Activated T-cell treated with anti-CD3 and anti-CD28 coated beads, Interleukin-2, amount 50 U/mL, for 4 hours (primary cell): ENCODE measurements at regions not wholly inside any gene's neighbourhood (a gene's known extent, or its start where the extent isn't known, plus 50 kb on each side); places are given as distances from the start of the nearest gene placed in this dataset.
"Not testable (repeated sequence)": the region's sequence is repeated elsewhere in the genome, so short reads cannot be mapped to it uniquely, and the experiment has no call there.

Experiments
- ATAC-seq, 2 donors: fragments of 200-7000 bp; cut with Tn5 transposase; one replicate each; pipeline ENCODE4 v1.10.0; 2021
- DNase-seq: peaks from one replicate; pipeline ENCODE4 v3.0.0-alpha.2; 2020
- H3K27me3 Mint-ChIP-seq: one replicate; pipeline ENCODE4 v1.8.0; 2021; ENCODE audit warnings: low read depth, mixed read lengths
- H3K36me3 Mint-ChIP-seq: one replicate; pipeline ENCODE4 v1.8.0; 2022; ENCODE audit warnings: mixed read lengths; ENCODE audit not compliant: insufficient read depth
- H3K4me1 Mint-ChIP-seq: one replicate; pipeline ENCODE4 v1.8.0; 2021; ENCODE audit warnings: low read depth, mixed read lengths
- H3K4me3 Mint-ChIP-seq: one replicate; pipeline ENCODE4 v1.8.0; 2021; ENCODE audit warnings: mild to moderate bottlenecking, moderate library complexity, mixed read lengths
- H3K9me3 Mint-ChIP-seq: one replicate; pipeline ENCODE4 v1.8.0; 2021; ENCODE audit warnings: mixed read lengths

DNA sequence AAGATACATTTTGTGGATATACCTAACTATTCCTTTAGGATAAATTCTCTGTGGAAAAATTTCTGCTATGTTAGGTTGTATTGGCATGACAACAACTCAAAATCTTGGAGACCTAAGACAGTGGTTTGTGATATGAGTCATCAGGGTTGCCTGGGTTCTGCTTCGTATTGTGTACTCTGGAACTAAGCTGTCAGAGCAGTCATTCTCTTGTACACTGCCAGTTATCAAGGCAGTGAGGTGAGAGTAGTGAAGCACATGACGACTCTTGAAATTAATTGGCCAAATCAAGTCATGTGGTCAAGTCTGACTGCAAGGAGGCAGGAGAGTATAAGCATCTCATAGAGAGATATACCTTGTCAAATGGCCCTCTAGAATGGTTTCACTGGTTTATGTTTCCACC is 104.4 kb downstream of the FANCF start:
- no peaks in the 10 kb centered on the region for H3K36me3 Mint-ChIP-seq
- H3K4me3 Mint-ChIP-seq: no peak overlapping the region
- no peaks in the 10 kb centered on the region for H3K27me3 Mint-ChIP-seq
- DNase-seq (no peak), ATAC-seq (peak; percentile 21 to 37)
- H3K4me1 Mint-ChIP-seq: no peaks in the 10 kb centered on the region
- H3K9me3 Mint-ChIP-seq: no peaks in the 10 kb centered on the region

- Mint-ChIP-seq H3K4me3 (no peak overlapping the region), H3K4me1 (no peaks in the 10 kb centered on the region), H3K9me3 (no peaks in the 10 kb centered on the region), H3K36me3 (no peaks in the 10 kb centered on the region), H3K27me3 (no peaks in the 10 kb centered on the region)
- DNase-seq: no peak
- ATAC-seq: no peak
Measured at GRCh38 chr11:22520521-22520920, 105.1 kb downstream of the FANCF start.

DNA sequence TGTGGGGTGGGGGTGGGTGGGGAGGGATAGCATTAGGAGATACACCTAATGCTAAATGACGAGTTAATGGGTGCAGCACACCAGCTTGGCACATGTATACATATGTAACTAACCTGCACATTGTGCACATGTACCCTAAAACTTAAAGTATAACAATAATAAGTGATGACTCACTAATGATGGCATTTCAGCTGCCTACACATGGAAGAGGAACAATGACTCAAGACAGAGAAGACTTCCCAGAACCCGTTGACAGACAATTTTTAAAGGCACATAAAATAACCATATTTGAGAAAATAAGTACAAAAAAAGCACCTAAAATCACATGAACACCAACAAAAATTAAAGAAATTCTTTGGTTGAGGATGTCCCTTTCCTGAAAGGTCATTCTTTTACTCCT is 107.3 kb downstream of the FANCF start:
- H3K4me1 Mint-ChIP-seq, H3K4me3 Mint-ChIP-seq, ATAC-seq, H3K9me3 Mint-ChIP-seq, DNase-seq, H3K27me3 Mint-ChIP-seq, H3K36me3 Mint-ChIP-seq: not testable (repeated sequence)

DNA sequence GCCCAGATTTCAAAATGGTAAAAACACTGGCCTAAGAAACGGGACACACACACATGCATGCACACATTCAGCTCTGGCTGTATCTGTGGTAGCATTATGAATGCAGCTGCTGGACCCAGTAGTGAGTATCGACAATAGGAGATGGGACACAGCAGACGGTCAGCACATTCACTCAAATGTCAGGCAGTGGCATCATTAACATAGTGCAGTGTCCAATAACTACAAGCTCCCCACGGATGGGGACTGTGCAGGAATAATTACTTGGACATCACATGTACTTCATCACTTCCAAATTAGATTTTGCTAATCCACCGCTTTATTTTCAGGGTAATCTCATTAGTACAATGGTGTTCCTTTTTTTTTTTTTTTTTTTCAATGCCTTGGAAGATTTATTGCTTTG is 109.5 kb downstream of the FANCF start:
- DNase-seq: no peak
- no peaks in the 10 kb centered on the region for H3K4me1 Mint-ChIP-seq
- ATAC-seq: no peak
- H3K9me3 Mint-ChIP-seq: no peaks in the 10 kb centered on the region
- H3K36me3 Mint-ChIP-seq: no peaks in the 10 kb centered on the region
- peaks cover 8% of the 10 kb centered on the region for H3K27me3 Mint-ChIP-seq
- no peak overlapping the region for H3K4me3 Mint-ChIP-seq

DNA sequence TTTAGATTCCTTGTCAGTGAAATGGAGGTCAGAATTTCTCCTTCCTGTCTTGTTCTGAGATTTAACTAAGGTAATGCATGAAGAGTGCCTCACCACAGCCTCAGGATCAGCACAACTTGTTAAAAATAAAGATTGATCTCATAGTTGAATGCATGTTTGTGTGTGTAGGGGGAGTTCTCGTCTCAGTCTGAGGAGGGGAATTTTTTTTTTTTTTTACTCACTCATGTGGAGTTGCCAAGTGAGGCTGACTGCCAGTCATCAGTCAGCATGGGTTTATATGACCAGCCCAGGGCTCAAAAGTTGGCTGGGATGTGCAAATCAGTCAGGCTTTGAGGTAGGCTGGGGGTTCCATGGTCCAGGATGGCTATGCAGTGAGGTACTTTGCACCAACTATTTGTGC is 113.2 kb downstream of the FANCF start:
- ATAC-seq: no peak
- Mint-ChIP-seq H3K27me3 (peaks cover 11% of the 10 kb centered on the region), H3K36me3 (no peaks in the 10 kb centered on the region), H3K4me1 (no peaks in the 10 kb centered on the region), H3K9me3 (no peaks in the 10 kb centered on the region), H3K4me3 (no peak overlapping the region)
- DNase-seq: no peak

- no peak for ATAC-seq
- DNase-seq: no peak
Measured at GRCh38 chr11:22510741-22511140, 114.9 kb downstream of the FANCF start.

DNA sequence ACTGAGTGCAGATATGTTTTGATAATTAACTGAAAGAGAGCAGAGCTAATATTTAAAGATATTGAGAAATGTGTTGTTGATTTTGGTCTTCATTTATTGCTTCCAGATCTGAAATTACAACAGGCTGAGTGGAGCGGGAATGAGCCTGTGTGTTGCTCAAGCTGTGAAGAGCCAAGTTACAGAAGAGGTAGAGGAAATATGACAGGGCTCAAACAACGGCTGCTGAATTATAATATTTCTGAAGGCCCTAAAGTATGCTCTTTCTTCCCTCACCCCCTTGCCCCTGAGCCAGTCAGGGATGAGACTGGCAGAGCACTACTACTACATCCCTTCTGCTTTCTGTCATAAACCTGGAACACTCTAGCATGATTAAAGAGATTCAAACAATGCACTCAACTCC is 115.6 kb downstream of the FANCF start:
- H3K9me3 Mint-ChIP-seq: no peaks in the 10 kb centered on the region
- H3K27me3 Mint-ChIP-seq: peaks cover 11% of the 10 kb centered on the region
- H3K36me3 Mint-ChIP-seq: no peaks in the 10 kb centered on the region
- ATAC-seq: no peak
- H3K4me1 Mint-ChIP-seq: no peaks in the 10 kb centered on the region
- no peak for DNase-seq
- no peak overlapping the region for H3K4me3 Mint-ChIP-seq

More at GRCh38 chr11:22510741-22511140, 114.9 kb downstream of the FANCF start:
- no peaks in the 10 kb centered on the region for H3K4me1 Mint-ChIP-seq
- no peaks in the 10 kb centered on the region for H3K36me3 Mint-ChIP-seq
- H3K4me3 Mint-ChIP-seq: no peak overlapping the region
- no peaks in the 10 kb centered on the region for H3K9me3 Mint-ChIP-seq
- H3K27me3 Mint-ChIP-seq: peaks cover 11% of the 10 kb centered on the region

DNA sequence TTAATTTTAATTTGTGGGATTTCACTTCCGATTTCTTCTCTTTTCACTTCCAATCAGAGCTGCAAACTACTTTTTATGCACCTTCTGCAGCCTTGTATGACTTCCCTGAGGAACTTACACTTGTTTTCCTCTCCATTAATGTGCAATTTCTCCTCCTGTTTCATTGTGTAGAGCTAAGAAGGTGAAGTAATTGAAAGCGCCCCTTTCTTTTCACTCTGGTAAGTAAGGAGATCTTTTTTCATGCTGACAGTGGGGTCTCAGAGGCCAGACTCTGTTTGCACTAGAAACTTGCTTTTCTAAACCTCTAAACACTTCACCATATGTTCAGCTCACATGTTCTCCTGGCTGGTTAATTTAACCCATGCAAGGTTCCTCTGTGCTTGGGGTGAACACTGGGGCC is 117.0 kb downstream of the FANCF start:
- H3K27me3 Mint-ChIP-seq: peaks cover 5% of the 10 kb centered on the region
- DNase-seq (no peak), ATAC-seq (no peak)
- H3K9me3 Mint-ChIP-seq: no peaks in the 10 kb centered on the region
- H3K4me3 Mint-ChIP-seq: no peak overlapping the region
- H3K4me1 Mint-ChIP-seq: no peaks in the 10 kb centered on the region
- no peaks in the 10 kb centered on the region for H3K36me3 Mint-ChIP-seq

- ATAC-seq: no peak
- no peak overlapping the region for H3K4me3 Mint-ChIP-seq
- H3K27me3 Mint-ChIP-seq: peaks cover 2% of the 10 kb centered on the region
- DNase-seq: no peak
- no peaks in the 10 kb centered on the region for H3K4me1 Mint-ChIP-seq
- no peaks in the 10 kb centered on the region for H3K36me3 Mint-ChIP-seq
- H3K9me3 Mint-ChIP-seq: no peaks in the 10 kb centered on the region
Measured at GRCh38 chr11:22497474-22497873, 128.1 kb downstream of the FANCF start.

DNA sequence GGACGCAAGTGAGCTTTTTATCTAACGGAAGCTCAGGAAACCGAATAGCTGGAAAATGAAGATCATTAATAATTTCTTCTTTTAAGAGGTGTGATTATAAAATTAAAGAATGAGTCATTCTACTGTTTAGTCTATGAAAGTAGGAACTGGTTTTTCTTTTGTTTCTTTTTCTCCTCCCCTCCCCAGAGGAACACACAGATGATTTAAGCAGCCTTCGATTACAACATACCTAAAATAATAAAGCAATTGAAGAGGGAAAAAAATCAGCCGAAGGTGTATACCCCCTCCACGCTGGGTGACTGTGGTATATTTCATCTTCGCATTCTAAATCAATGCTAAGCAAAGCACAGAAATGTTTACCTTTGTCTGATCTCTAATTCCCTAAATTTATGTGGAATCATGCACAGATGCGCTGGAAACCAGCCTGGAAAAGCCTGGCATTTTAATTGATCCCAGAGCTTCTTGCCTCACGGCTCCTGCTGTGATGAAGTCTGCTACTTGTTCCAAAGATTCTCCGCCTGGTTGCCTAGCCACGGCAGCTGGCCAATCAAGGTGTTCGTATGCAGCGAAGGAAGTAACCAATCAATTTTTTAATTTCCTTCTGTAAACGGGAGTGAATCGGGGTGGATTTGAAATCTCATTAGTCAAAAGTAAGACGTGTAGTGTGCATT is 133.9 kb downstream of the FANCF start:
- Mint-ChIP-seq H3K27me3 (no peaks in the 10 kb centered on the region), H3K4me3 (no peak overlapping the region)

DNA sequence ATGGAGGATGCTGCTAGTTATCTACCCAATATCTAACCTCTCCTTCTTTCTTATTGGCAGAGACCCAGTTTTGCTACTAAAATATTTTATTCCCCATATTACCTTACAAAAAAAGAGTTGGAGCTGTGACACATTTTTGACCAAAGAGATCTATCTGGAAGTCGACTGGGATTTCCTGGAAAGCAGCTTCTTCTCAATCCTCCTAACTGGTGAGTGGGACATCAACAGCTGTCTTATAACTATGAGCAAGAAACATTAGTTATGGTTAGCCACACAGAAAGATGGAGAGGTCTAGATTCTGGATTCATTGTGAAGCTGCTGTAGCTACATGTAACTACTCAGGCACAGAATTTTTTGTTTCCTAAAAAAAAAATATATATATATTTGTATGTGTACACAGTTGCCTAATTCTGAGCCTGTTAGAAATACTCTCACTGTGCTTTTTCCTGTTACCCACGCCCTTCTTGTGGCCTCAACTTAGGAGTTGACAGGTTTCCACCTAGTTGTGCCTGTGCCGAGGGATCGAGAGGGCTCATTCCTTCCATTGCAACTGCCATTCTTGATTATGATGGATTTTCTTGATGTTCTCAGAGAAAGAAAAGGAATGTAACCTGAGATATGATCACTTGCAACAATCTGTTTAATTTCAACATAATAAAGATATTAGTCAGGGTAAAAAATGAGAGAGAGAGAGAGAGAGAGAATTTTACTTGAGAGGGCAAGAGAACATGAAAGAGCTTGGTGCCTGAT is 142.0 kb downstream of the SLC17A6 start:
- no peaks in the 10 kb centered on the region for H3K36me3 Mint-ChIP-seq
- no peak overlapping the region for H3K4me3 Mint-ChIP-seq
- DNase-seq: no peak
- ATAC-seq: no peak
- no peaks in the 10 kb centered on the region for H3K9me3 Mint-ChIP-seq
- no peaks in the 10 kb centered on the region for H3K4me1 Mint-ChIP-seq
- peaks cover 3% of the 10 kb centered on the region for H3K27me3 Mint-ChIP-seq

More for the DNA sequence above, 133.9 kb downstream of the FANCF start:
- DNase-seq: no peak
- ATAC-seq: no peak
- Mint-ChIP-seq H3K4me1 (no peaks in the 10 kb centered on the region), H3K36me3 (no peaks in the 10 kb centered on the region), H3K9me3 (no peaks in the 10 kb centered on the region)

- ATAC-seq (no peak), DNase-seq (no peak)
- peaks cover 3% of the 10 kb centered on the region for H3K27me3 Mint-ChIP-seq
- no peak overlapping the region for H3K4me3 Mint-ChIP-seq
- no peaks in the 10 kb centered on the region for H3K4me1 Mint-ChIP-seq
- H3K9me3 Mint-ChIP-seq: no peaks in the 10 kb centered on the region
- H3K36me3 Mint-ChIP-seq: no peaks in the 10 kb centered on the region
Measured at GRCh38 chr11:22479208-22479607, 141.0 kb downstream of the SLC17A6 start.

DNA sequence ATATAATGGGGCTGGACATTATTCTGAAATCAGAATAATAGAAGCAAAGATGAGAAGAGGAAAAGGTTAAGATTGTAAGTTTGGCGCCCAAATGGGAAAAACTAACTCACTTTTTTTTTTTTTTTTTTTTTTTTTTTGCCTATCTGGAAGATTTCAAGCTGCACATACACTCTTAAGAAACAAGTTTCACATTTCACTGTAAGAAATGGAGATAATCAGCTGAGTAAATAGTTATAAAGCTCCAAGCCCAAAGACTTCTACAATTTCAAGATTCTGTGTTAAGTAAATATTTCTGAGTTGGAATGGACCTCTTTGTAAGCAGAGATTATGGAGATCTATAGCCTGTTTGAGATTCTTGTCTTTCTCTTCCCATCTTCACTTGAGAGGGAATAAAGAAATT is 140.0 kb downstream of the SLC17A6 start:
- Mint-ChIP-seq H3K27me3 (peaks cover 3% of the 10 kb centered on the region), H3K36me3 (no peaks in the 10 kb centered on the region), H3K4me1 (no peaks in the 10 kb centered on the region), H3K9me3 (no peaks in the 10 kb centered on the region), H3K4me3 (no peak overlapping the region)
- ATAC-seq (no peak), DNase-seq (no peak)

GRCh38 chr11:22477312-22477711 is 139.1 kb downstream of the SLC17A6 start:
- Mint-ChIP-seq H3K9me3 (no peaks in the 10 kb centered on the region), H3K4me1 (no peaks in the 10 kb centered on the region), H3K36me3 (no peaks in the 10 kb centered on the region), H3K27me3 (peaks cover 4% of the 10 kb centered on the region), H3K4me3 (no peak overlapping the region)
- DNase-seq (no peak), ATAC-seq (no peak)

- no peaks in the 10 kb centered on the region for H3K9me3 Mint-ChIP-seq
- peaks cover 6% of the 10 kb centered on the region for H3K27me3 Mint-ChIP-seq
- H3K4me3 Mint-ChIP-seq: no peak overlapping the region
- DNase-seq (no peak), ATAC-seq (no peak)
- H3K4me1 Mint-ChIP-seq: no peaks in the 10 kb centered on the region
- no peaks in the 10 kb centered on the region for H3K36me3 Mint-ChIP-seq
Measured at GRCh38 chr11:22476589-22476988, 138.4 kb downstream of the SLC17A6 start.
